ENCODE measurements at regions not wholly inside any gene's neighbourhood (a gene's known extent, or its start where the extent isn't known, plus 50 kb on each side); places are given as distances from the start of the nearest gene placed in this dataset.
"Not testable (repeated sequence)": the region's sequence is repeated elsewhere in the genome, so short reads cannot be mapped to it uniquely, and the experiment has no call there.

- DNase-seq (ENCODE audit: low read depth, low spot score): no peak
These were observed 1046.9 kb downstream of the BRD1 start for GRCh38 chr22:48780597-48781277.

DNA sequence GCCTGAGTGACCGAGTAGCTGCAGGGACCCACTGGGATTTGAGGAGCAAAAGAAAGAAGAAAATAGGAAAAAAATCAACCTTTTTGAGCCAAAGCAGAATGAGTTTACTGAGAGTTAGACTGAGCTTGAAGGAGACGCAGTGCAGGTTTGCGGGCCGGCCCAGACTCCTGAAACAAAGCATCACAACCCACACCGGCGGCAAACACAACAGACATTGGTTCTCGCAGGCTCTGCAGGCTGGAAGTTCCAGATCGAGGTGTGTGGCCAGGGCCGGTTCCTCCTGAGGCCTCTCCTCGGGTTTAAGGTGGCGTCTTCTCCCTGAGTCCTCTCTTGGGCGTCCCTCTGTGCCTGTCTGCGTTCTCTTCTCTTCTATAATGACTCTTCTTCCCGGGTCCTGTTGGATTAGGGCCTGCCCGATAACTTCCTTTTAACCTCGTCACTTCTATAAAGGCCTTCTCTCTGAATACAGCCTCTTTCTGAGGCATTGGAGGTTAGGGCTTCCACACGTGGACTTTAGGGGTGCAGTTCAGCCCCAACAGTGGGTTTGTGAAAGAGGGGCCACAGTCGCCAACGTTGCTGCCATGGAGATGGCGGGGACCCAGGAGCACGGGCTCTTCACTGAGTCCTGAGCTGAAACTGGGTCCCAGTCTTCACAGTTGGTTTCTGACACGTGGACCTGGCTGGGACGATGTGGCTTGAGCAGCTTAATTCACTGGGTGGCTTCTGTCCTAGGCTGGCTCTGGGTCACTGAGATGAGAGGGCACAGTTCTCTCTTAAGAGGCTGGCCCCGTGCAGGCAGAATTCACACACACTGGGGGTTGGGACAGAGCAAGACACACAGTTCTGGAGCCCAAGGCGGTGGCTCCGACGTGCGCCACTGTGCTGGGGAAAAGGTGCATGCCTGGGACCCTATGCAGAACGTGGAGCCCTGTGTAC, 1047.7 kb downstream of the BRD1 start:
- DNase-seq (ENCODE audit: low read depth, low spot score): no peak

DNA sequence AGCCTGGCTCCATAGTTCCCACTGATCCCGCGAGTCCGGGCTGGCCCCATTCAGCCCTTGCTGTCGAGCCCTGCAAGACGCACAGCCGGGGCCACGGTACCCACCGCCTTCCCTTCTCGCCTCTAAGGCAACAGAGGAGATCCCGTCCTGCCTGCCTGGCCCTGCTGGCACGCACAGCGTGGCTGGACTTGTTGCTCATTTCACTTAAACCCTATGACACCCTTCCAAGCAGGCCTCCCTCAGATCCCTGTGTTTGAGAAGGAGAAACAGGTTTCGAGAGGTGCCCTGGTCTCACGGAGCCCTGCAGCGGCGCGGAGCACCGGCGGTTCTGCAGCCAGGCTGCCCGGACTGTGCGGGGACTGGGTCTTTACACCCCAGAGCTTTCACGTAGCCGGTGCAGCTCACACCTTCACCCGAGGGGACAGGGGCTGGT, 1048.4 kb downstream of the BRD1 start:
- DNase-seq (ENCODE audit: low read depth, low spot score): no peak

- DNase-seq (ENCODE audit: low read depth, low spot score): no peak
These were observed 1049.1 kb downstream of the BRD1 start for GRCh38 chr22:48778308-48779195.

DNA sequence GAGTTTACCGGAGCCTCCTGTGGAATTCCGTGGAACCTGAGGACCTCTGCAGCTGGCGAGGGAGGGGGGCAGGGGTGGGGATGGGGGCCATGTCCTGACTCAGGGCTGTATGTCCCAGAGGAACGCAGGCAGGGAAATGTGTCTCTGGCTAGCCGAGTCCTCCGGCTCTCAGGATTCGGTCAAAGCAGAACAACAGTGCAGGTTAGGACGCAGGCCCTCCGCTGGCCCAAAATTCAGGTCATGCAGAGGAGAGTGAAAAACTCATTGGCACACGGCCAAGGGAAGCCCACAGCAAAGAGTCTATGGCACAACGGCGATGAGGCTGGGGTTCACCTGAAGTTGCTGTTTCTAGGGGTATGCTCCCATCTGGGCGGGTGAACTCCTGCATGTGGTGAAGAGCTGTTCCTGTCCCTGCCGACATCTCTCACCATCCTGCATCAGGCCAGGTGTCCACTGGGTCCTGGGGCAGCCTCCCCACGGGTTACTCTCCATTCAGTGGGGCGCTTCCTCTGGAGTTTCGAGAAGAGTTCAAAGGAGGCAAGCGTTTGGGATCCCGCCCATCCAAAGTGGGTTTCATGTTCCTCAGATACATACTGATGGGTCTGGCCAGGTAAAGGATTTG, 1055.3 kb downstream of the BRD1 start:
- no peak for DNase-seq (ENCODE audit: low read depth, low spot score)

DNA sequence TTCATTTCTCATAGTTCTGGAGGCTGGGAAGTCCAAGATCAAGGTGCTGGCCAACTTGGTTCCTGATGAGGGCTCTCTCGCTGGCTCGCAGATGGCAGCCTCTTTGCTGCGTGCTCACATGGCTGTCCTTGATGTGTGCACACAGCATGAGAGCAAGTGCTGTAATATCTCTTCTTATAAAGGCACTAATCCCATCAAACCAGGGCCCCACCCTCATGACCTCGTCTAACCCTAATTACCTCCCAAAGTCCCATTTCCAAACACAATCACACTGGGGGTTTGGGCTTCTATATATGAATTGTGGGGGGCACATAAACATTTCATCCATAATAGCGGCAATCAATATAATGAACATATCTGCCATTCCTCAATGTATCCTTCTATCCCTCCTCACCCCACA, 1062.1 kb downstream of the BRD1 start:
- no peak for DNase-seq (ENCODE audit: low read depth, low spot score)

- no peak for DNase-seq (ENCODE audit: low read depth, low spot score)
These were observed 1066.1 kb downstream of the BRD1 start for GRCh38 chr22:48761546-48761945.

DNA sequence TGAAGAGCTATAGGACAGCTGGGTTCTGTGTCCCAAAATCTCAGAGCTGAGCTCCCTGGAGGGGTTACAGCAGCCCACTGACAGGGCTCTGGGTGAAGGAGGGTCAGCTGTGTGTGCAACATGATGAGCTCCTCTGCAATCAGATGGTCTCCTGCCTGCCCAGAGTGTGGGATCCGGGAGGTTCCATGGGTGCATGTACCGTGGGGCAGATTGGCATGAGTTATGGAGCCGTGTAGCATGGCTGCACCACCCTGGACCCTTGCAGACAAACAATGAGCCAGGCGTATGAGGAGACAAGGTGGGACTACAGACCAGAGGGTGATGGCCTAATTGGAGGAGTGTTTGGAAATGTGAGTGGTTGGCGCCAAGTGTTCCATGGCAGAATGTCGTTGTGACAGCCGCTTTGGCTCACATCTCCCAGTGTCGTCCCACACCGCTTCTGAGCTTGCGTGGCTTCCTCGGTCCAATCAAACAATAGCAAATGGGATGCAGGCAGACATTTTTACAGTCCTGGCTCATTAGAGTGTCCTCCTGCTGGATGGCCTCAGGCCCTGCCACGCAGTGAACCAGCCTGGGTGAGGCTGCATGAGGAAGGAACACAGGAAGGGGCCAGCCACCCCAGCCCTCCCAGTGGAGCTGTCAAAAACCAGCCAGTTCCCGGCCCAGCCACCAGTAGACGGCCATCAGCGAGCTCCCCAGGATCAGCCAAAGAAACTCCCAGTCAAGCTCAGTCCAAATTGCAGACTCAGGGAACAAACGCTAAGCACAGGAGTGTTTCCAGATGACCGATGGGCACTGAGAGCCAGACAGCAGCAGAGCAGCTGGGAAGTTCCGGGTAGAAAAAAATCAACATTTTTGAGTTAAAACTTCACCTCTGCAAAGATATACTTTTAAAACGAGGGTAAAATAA, 1066.9 kb downstream of the BRD1 start:
- DNase-seq (ENCODE audit: low read depth, low spot score): no peak

- DNase-seq (ENCODE audit: low read depth, low spot score): no peak
These were observed 1068.5 kb downstream of the BRD1 start for GRCh38 chr22:48758881-48759875.

DNA sequence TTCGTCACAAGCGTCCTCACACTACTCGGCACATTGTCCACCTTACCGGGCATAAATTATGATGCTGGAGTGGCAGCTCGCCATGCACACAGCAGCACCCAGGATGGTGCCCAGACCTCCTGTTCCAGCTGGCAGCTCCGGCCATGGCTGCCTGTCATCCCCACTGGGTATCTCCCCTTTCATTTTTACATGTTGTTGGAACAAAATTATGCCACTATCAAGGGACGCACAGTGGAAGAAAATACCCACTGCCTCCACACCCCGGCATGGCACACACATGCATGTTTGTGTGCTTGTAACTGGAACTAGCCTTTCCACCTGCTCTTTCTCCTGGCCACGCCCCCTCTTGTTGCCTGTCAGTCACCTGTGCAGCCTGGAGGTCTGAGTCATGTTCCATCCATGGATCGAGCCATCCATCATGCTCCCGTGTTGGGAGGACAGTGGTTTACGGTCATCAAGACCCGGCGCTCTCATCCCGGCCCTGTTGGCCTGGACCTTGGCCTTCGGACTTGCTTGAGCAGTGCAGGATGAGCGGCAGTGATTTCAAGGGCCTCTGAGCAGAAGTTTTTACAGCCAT, 1069.6 kb downstream of the BRD1 start:
- DNase-seq (ENCODE audit: low read depth, low spot score): no peak

- no peak for DNase-seq (ENCODE audit: low read depth, low spot score)
These were observed 1070.1 kb downstream of the BRD1 start for GRCh38 chr22:48757581-48757980.

GRCh38 chr22:48757135-48757534, 1070.5 kb downstream of the BRD1 start:
- not testable (repeated sequence) for DNase-seq (ENCODE audit: low read depth, low spot score)

DNA sequence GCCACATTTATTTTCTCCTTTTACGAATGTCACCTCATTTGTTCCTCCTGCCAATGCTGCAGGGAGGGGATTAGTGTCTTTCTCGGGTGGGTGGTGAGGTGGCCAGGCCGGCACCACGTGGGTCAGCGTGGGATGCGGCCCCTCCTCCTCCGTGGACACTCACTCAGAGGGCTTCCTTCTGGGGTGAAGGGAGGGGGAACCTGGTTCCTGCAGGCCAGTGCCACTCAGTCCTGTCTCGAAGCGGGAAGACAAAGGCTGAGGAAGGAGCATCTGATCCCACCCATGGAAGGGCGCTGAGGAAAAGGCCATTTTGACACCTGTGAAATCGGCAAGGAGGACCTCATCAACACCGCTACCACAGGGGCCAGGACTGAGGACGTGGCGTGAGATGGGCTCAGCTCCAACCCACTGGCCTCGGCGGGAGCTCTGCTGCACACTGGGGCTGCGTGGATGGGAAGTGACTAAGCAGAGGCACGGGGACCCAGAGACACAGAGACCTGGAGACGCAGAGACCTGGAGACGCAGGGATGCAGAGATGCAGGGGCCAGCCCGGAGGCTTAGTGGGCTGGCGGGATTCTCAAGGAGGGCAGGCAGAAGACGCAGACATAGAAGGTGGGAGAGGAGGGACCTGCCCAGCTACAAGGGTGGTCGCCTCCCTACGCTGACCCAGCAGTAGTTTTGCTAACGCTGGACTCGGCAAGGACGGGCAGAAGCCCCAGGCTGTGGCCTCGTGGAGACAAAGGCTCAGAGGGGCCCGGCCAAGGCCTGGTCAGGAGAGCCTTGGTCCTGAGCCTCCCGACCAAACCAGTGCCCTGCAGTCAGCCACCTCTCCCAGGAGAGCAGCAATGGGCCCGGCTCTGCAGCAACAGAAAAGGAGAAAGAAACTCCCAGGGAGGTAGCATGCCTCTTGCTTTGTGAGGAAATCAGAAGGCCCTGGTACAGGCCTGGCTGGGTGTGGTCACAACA, 1071.2 kb downstream of the BRD1 start:
- DNase-seq (ENCODE audit: low read depth, low spot score): no peak

DNA sequence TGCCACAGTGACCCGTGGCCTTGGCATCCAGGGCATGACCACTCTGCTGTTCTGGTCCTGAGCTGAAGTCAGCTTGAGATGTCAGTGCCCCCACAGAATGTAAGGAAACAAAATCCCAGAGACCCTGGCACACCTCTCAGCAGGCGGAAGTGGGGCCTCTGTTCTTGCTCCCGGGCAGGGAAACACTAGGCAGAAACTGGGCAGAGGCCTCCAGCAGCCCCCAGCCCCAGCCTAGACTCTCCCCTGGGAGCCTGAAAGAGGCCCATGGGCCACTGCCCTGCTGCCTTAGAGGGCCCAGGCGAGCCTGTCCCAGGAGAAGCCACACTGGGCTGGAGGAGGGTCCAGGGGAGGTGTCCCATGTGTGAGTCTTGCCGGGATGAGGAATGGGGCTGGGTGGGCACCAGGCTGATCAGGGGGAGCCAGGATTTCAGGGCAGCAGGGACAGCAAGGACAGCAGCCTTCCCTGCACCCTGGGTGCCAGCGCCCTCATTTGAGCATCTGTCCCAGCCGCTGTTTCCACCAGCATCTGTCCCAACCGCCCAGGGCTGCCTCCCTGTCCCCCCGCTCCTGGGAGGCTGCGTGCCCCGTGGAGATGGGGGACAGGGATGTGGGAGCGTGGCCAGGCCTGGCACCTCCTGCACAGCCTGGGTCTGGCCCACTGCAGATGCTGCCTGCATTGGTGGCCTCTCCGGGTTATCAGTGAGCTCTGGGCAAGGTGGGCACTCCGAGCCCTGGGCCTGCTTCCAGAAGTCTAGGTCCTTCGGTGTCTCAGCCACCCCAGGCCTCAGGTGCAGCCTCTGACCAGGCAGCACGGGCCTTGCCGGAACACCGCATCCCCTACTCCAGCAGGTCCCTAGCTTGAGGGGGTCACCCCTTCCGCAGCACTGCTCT, 1072.4 kb downstream of the BRD1 start:
- no peak for DNase-seq (ENCODE audit: low read depth, low spot score)

DNA sequence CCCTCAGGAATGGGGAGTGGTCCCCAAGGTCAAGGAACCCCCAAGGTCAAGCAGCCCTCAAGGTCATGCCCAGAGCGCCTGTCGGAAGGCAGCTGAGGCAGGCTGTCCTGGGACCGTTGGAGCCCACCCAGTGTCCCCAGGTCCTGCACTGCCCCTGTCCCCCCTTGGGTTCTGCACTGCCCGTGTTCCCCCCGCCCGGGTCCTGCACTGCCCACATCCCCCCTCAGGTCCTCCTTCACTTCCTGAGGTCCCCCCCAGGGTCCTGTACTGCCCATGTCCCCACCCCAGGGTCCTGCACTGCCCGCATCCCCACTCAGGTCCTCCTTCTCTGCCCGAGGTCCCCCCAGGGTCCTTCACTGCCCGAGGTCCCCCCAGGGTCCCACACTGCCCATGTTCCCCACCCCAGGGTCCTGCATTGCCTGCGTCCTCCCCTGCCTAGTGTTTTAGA, 1073.0 kb downstream of the BRD1 start:
- no peak for DNase-seq (ENCODE audit: low read depth, low spot score)

DNA sequence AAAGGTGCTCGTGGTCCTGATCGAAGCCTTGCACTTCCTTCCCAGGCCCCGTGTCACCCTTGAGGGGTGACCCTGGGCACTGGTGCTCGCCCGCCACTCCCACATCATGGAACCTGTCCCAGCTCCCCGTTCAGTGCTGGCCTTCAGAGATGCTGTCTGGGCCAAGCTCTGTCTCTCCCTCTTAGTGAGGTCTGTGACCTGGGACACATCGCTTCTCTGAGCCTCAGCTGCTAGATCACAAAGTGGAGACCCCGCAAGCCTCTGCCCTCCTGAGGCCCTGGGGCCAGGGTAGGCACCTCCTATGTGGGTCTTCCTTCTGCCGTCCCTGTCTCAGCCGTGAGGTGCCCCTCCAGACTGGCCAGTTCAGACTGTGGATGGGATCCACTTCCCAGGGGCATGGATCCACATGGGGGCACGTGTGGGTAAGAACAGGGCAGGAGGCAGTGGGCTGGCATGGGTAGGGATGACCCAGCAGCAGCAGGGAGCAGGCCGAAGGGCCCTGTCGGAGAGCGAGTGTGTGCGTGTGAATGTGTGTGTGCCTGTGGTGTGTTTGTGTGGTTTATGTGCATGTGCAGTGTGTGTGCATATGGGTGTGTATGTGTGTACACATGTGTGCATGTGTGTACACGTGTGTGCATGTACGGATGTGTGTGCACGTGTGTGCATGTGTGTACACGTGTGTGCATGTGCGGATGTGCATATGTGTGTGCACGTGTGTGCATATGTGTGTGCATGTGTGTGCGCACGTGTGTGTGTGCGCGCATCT, 1073.7 kb downstream of the BRD1 start:
- DNase-seq (ENCODE audit: low read depth, low spot score): no peak
